ENCODE measurements at regions not wholly inside any gene's neighbourhood (a gene's known extent, or its start where the extent isn't known, plus 50 kb on each side); places are given as distances from the start of the nearest gene placed in this dataset.

GRCh38 chr13:65264066-65264465, 1966.1 kb downstream of the PCDH9 start:
- Histone ChIP-seq H2BK5ac (ENCODE audit: low read depth, low read length, poor library complexity, severe bottlenecking) (no peak overlapping the region), H3K4me3 (ENCODE audit: insufficient read depth, low read depth, low read length) (no peak overlapping the region), H3K9ac (ENCODE audit: low read depth, low read length) (no peak overlapping the region), H3K9me3 (ENCODE audit: control insufficient read depth, insufficient read depth, low read length) (no peaks in the 10 kb centered on the region), H2BK15ac (ENCODE audit: low read depth, low read length) (no peak overlapping the region), H3K27me3 (ENCODE audit: control insufficient read depth, insufficient read depth, low read length) (no peaks in the 10 kb centered on the region), H4K5ac (ENCODE audit: low read depth, low read length) (no peak overlapping the region), H3K79me1 (ENCODE audit: low read depth in 1 of 2, low read length in 2 of 2) (no peaks in the 10 kb centered on the region), H4K8ac (ENCODE audit: low read depth in 2 of 2, low read length in 2 of 2) (no peak overlapping the region), H3K14ac (replicated peaks; ENCODE audit: low read depth, low read length) (no peak overlapping the region), H3K27ac (ENCODE audit: insufficient read depth, low read length) (no peak overlapping the region), H3K4ac (ENCODE audit: low read depth, low read length) (no peak overlapping the region), H3K23ac (ENCODE audit: low read depth, low read length) (no peak overlapping the region), H4K91ac (ENCODE audit: insufficient read depth, low read depth, low read length) (no peak overlapping the region), H2BK20ac (ENCODE audit: low read depth, low read length) (no peak overlapping the region), H3K18ac (ENCODE audit: low read depth, low read length) (no peak overlapping the region), H3K56ac (ENCODE audit: extremely low read depth, insufficient read depth, low read length) (no peak overlapping the region), H2BK120ac (ENCODE audit: low read depth, low read length) (no peak overlapping the region), H3K4me2 (ENCODE audit: low read depth, low read length) (no peak overlapping the region), H2AFZ (replicated peaks; ENCODE audit: low read length, poor library complexity) (no peak overlapping the region), H4K20me1 (ENCODE audit: insufficient read depth, low read length) (no peaks in the 10 kb centered on the region), H3K9me1 (ENCODE audit: insufficient read depth, low read length) (0 out of 2 replicates have a peak, but pooled peaks cover 2% of the 10 kb centered on the region), H3K36me3 (ENCODE audit: control insufficient read depth, insufficient read depth, low read length) (no peaks in the 10 kb centered on the region), H2AK9ac (replicated peaks; ENCODE audit: low read depth, low read length, poor library complexity) (no peak overlapping the region), H2AK5ac (ENCODE audit: low read depth, low read length) (no peak overlapping the region), H3K4me1 (ENCODE audit: control insufficient read depth, insufficient read depth, low read length) (no peaks in the 10 kb centered on the region)
- no peak for ATAC-seq (ENCODE audit: low read depth)
- in situ Hi-C loops (cut with MboI; ENCODE audit: low sequenced_read_pairs), result no loop called here
- TF ChIP-seq MXI1 (IDR thresholded peaks at IDR 0.05; ENCODE audit: borderline replicate concordance, low read depth, low read length) (no peak), BHLHE40 (IDR thresholded peaks at IDR 0.05; ENCODE audit: low read depth, low read length) (no peak), NFE2L2 (IDR thresholded peaks at IDR 0.05; ENCODE audit: low read depth, low read length) (no peak), RCOR1 (IDR thresholded peaks at IDR 0.05; ENCODE audit: insufficient replicate concordance, low read length) (no peak)
- DNase-seq, result no peak
- ChIA-PET POLR2A (ENCODE audit: unreplicated experiment) (no interaction called here), CTCF (no interaction called here)
- dilution Hi-C loops (cut with HindIII; ENCODE audit: low sequenced_read_pairs, unreplicated experiment), result no loop called here
- BruUV-seq (replicated peaks), result no TSS peak
- intact Hi-C loops (cut with micrococcal nuclease), result no loop called here
- 82% methylated on average over 2 of the region's 2 CpGs; no CpG with 5 or more reads in 1 of the 2 experiments for WGBS, 2 experiments (ENCODE audit: extremely low coverage in 2 of 2, insufficient read length in 1 of 2)
